GM21786 (cell line): ENCODE measurements at regions not wholly inside any gene's neighbourhood (a gene's known extent, or its start where the extent isn't known, plus 50 kb on each side); places are given as distances from the start of the nearest gene placed in this dataset.

ENCODE experiments used
- ATAC-seq: cut with Tn5 transposase; IDR thresholded peaks from one replicate; pipeline ENCODE4 v1.9.1; 2021; ENCODE audit not compliant: unreplicated experiment

DNA sequence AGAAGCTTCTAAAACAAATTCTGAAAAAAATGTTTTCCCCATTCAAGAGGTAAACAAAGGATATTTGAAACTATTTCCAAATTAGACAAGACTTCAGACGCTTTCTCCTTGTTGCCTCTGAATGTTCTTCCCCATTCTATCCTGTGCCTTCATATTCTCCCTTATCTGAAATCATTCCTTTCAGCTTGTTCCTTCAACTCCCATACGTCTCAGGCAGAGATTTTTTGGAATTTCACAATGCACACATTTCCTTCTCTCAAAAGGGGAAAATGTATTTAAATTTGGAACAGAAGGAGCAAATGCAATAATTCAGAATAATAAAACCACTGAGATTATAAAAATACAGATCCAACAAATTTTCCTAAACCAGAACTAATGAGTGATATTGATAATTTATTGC lies 198.7 kb upstream of the IVNS1ABP start:
- no peak for ATAC-seq

DNA sequence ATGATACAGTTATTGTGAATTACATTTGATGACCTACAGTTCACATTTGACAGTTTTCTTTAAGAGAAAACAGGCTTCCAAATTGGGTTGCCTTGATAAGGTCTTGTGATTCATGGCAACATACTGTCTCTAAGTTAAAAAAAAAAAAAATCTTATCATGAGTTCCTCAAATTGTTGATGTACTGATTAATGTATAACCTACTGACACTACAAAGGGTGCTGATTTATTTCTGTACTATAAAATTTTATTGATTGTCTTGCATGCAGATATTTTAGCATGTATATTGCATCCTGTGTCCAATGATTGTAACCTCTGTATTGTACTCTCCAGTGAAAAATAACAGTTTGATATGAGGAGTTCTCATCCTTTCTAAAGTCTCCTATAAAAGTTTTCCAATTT lies 197.3 kb upstream of the IVNS1ABP start:
- ATAC-seq: no peak

DNA sequence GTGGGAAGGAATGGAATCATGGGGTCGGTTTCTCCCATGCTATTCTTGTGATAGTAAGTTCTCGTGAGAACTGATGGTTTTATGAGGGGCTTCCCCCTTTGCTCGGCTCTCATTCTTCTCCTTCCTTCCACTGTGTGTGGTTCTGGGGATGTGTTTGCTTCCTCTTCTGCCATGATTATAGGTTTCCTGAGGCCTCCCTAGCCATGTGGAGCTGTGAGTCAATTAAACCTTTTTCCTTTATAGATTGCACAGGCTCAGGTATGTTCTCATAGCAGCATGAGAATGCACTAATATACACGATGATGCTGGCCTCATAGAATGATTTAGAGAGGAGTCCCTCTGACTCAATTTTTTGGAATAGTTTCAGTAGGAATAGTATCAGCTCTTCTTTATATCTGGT lies 195.4 kb upstream of the IVNS1ABP start:
- no peak for ATAC-seq

DNA sequence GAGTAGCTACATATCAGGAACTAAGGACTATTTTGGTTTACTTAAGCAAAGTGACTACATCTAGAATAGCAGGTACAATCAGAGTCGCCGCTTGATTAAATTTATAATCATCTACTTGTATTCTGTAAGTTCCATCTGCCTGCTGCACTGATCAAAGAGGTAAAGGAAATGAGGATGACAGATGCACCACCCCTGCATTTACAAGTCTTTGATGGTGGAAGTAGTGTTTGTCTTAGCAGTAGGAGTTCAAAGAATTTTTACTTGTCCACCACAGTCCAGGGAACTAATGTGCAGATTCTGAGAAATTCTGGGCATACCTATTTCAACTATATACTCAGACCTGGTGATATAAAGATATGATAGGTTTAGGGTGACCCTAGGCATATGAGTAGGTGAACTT lies 184.1 kb upstream of the IVNS1ABP start:
- no peak for ATAC-seq

DNA sequence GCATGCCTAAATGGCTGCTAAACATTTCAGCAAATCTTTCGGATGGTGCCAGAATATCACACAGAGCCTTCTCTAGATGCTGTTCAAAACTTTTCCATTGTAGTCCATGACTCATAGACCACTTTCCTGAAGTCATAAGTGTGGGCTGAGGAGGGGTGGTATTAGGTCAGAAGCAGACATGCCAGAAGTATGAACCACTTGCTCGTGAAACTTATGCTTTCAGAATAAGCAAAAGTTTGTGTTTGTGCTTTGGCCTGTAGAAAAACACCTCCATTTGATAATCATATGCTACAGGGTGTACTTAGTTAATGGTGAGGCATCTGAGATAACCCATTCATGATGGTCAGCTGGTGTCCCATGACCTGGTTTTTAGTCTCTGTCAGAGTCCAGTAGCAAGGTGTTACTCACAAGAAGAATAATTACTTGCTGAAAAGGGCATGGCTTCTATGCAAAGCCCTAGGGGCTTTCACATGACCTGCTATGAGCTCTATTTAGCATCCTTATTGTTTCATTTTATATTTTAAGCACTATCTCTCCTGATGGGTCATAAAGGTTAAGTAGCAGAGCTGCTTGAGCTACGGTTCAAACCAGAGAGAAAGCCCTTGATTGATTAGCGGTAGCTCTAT lies 183.1 kb upstream of the IVNS1ABP start:
- ATAC-seq: no peak

DNA sequence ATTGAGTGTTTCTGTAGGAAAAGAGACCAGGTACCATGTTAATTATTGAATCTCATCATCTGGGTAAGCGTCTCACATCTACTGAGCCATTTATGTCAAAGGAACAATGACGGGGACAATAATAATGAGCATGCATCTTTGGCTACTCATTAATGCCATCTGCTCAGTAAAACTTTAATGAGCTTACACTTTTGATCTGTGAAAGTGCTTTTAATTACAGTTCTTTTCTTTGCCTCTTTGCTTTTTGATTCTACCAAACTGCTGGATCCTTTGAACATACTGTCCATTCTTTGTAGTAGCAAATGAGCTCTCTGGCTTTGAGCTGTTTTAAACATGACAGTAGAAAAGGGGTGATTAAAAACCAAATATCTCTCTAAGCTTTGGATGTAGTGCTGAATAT lies 181.2 kb upstream of the IVNS1ABP start:
- ATAC-seq: no peak

DNA sequence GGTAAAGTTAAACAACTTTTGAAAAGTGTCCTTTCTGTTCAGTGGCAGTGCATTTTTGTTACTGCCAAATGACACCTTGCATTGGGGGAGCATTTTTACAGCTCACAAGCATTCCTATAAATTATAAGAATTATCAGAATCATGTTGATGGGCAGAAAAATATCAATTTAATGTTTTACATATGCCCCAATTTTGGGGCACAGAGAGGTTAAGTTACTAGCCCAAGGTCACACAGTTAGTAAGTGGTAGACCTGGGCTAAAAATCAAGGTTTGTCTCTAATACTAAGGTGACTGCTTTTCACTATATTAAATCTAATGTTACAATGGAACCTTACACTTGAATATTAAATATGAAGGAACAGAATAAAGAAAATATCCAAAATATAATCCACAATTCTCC lies 180.1 kb upstream of the IVNS1ABP start:
- no peak for ATAC-seq

DNA sequence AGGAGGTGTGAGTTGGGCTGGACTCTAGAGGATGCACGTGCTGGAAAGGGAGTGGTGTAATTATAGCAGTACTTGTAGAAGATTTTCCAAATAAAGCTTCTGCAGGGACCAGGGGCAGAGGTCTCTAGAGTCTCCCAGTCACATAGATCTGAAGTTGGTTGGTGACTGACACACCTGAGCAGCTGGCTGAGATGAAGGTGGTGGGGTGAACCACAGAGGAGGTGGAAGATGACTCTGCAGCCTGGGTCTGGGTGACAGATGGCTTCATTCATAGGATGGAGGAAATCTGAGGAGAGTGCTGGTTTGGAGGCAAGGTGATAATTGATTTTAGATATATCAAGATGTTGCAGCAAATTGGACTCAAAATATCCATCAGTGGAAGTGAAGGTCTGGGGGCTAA lies 178.9 kb upstream of the IVNS1ABP start:
- ATAC-seq: no peak

DNA sequence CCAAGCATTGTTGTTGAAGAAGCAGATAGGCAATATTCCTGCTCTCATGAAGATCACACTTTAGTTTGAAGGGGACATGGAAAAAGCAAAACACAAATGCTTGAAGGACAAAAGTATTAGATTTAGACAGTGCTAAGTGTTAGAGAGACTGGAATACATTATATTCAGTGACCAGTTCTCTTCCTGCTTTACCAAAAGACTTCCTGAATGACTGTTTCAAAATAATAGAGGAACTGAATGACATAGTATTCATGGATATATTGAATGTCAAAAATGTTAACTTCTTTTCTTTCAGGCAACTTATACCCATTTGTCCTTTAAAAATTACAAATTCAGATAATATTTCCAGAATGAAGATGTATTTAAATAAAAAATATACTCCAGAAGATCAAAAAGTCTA lies 178.0 kb upstream of the IVNS1ABP start:
- ATAC-seq: no peak

DNA sequence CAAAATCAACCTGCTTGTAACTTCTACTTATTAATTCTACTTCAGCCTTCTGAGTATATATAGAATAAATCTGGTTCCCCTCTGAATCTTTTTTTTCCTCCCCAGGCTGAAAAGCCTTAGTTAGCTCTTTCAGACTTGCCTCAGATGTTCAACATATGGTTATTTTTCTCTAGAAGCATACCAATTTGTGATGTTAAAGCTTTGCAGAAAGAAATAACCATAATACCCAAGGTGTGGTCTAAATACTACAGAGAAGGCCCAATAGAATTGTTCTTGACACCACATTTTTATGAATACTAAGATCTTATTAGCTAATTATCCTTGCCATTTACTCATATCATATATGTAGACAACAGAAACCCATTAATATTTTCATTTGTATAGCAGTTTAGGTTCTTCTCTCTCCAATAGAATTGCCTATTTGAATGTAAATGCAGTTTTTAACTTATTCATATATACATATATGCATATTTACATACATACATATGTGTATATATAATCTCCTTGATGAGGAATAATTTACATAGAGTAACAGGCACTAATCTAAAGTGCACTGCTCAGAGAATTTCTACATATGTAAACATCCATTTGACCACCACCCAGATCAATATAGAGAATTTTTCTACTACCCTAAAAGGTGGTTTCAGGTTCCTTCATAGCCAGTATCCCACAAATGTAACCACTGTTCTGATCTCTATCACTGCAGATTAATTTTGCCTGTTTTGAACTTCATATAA lies 175.2 kb upstream of the IVNS1ABP start:
- no peak for ATAC-seq

DNA sequence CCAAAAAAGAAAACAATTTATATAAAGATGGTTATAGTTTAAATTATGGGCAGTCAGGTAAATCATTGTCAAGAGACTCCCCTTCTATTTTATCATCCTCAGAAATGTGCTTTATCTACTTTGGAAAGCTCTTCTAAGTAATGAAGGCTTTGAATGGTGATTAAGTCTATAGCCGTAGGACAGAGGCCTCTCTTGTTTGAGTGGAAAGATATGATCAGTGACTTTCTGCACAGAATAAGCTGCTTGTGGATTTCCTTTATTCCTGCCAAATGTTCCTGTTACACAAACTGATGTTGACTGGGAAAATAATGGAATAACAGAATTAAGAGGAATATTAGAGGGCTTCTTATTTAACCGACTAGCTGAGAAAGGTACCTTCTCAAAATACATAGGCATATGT lies 174.6 kb upstream of the IVNS1ABP start:
- no peak for ATAC-seq

GRCh38 chr1:185490924-185491323 lies 173.9 kb upstream of the IVNS1ABP start:
- no peak for ATAC-seq

- no peak for ATAC-seq
Observed at GRCh38 chr1:185489406-185489805, 172.4 kb upstream of the IVNS1ABP start.

DNA sequence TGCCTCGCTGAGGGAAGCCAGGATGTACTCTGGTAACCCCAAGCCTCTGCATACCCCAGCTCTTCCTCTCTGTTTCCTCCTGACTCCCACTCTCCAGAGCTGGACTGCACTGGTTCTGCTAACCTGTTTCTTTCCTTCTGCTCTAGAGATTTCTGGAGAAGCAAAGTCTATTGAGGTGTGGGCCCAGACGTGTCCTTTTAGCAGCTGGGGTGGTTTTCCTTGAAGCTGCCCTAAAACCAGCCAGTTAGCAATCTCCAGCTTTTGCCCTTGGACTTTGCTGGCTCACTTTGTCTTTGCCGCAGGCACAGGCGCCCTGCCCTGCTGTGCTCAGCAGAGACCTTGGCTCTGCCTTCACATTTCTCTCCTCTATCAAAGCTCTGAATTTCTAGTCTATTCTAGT lies 171.8 kb upstream of the IVNS1ABP start:
- no peak for ATAC-seq

DNA sequence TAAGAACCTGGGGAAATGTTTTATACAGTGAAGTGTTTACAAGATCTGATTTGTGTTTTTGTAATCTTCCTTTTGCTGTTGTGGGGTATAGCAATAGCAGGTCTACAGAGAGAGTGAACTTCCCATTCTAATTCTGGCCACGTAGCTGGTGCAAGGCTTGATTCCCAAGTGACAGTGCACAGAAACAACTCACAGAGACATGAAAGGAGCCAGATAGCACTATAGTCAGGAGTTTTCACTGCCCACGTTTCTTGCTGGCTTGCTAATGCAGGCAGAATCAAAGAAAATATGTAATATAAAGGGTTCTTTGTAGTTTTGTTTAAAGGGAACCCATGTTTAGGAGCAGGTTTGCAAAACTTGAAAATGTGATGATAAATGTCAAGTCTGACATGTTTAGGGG lies 170.9 kb upstream of the IVNS1ABP start:
- no peak for ATAC-seq

GRCh38 chr1:185487026-185487425 lies 170.0 kb upstream of the IVNS1ABP start:
- ATAC-seq: no peak

DNA sequence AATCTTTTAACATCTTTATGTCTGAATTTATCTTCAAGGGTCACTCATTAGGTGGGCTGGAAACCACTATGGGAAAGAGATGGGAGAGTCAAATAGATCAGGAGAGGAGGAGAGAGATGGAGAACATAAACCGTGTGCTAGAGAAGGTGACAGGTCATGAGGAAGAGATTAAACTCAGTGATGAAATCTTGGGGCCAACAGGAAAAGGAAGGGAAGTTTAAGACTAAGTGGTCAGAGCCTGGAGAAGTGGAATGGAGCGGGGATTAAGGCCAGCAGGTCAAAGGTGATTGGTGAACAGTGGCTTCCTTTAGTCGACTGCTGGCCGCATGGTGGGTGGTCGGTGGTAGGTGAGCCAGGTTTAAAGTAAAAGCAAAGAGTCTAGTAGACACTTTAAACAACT lies 169.3 kb upstream of the IVNS1ABP start:
- ATAC-seq: no peak

DNA sequence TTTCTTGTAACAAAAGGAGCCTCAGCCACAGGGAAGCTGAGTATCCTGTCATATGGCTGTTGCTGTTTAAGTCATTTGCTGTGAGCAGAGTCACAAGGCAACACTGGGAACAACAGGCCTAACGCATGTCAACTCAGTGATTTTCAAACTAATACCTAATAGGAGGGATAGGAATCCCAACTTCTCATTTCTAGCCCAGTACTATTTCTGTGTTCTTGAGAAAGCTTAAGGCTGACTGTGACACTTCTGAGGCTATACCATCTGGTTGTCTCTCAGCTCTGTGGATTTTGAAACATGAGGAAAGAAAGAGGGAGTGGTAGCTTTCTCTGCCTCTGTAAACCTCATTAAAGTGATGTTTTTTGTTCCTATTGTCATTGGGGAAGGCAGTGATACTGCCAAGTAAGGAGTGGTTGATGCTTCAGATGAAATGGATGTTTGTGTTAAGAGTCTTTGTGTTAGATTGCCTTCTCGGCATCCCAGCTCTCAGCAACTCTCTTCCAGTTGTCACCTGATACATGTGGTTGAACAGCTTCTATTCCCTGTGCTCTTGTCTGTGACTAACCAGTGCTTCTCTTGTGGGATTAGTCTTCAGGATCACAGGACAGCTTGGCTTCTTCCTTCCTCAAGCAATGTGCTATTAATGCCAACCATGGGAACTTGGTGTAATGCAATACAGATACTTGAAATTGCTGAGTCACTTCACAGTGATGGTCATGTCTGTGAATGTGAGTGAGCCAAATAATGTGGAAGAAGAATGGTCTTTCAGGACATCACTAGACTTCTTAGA lies 166.8 kb upstream of the IVNS1ABP start:
- no peak for ATAC-seq

GRCh38 chr1:185483217-185483616 lies 166.2 kb upstream of the IVNS1ABP start:
- no peak for ATAC-seq

GRCh38 chr1:185480545-185480944 lies 163.5 kb upstream of the IVNS1ABP start:
- no peak for ATAC-seq

- no peak for ATAC-seq
Observed at GRCh38 chr1:185479796-185480195, 162.8 kb upstream of the IVNS1ABP start.

DNA sequence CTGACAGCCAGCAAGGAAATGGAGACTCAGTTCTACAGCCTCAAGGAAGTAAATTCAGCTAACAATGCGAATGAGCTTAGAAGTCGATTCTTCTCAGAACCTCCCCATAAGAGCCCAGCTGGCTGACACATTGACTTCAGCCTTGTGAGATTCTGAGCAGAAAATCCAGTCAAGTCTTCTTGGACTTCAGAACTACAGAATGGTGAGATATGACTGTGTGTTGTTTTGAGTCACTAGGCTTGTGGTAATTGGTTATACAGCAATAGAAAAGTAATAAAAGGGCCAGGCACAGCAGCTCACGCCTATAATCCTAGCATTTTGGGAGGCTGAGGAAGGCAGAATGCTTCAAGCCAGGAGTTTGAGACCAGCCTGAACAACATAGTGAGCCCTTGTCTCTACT lies 161.8 kb upstream of the IVNS1ABP start:
- ATAC-seq: no peak
